Neural cell (in vitro differentiated cells): ENCODE measurements at regions not wholly inside any gene's neighbourhood (a gene's known extent, or its start where the extent isn't known, plus 50 kb on each side); places are given as distances from the start of the nearest gene placed in this dataset.
A peak's percentile ranks its signal among the peaks of the same experiment; 100 is the strongest.

Source experiments
- H2AFZ ChIP-seq: fragments of 200-600, 300-800 bp; sonication (generic), shearing (Covaris generic); 2 replicates; pipeline ENCODE4 v1.6.0; 2014; ENCODE audit warnings: low read depth, mild to moderate bottlenecking, antibody characterized with exemption, low read length, moderate library complexity
- H3F3A ChIP-seq: fragments of 200-600 bp; shearing (Covaris generic); 2 replicates; pipeline ENCODE4 v1.6.1; 2016; ENCODE audit warnings: mild to moderate bottlenecking, moderate library complexity, mixed read lengths, antibody characterized with exemption, low read length; ENCODE audit not compliant: insufficient read depth, poor library complexity, severe bottlenecking
- H3K27ac ChIP-seq: fragments of 200-600, 300-800 bp; sonication (generic), shearing (Covaris generic); 2 replicates; pipeline ENCODE4 v1.5.1; 2014; ENCODE audit warnings: mild to moderate bottlenecking, low read length, moderate library complexity
- H3K27me3 ChIP-seq: fragments of 300-800, 200-600 bp; sonication (generic), shearing (Covaris generic); 2 replicates; pipeline ENCODE4 v1.6.0; 2014; ENCODE audit warnings: mild to moderate bottlenecking, low read depth, low read length, moderate library complexity; ENCODE audit not compliant: insufficient read depth
- H3K36me3 ChIP-seq: fragments of 300-800, 200-600 bp; sonication (generic), shearing (Covaris generic); 2 replicates; pipeline ENCODE4 v1.5.1; 2014; ENCODE audit warnings: mild to moderate bottlenecking, antibody characterized with exemption, low read length, moderate library complexity; ENCODE audit not compliant: insufficient read depth
- H3K4me2 ChIP-seq: fragments of 300-800, 200-600 bp; sonication (generic), shearing (Covaris generic); 2 replicates; pipeline ENCODE4 v1.6.0; 2014; ENCODE audit warnings: mild to moderate bottlenecking, low read length
- H3K4me3 ChIP-seq: fragments of 300-800, 200-600 bp; sonication (generic), shearing (Covaris generic); 2 replicates; pipeline ENCODE4 v1.5.1; 2014; ENCODE audit warnings: mild to moderate bottlenecking, low read length, moderate library complexity
- H3K79me2 ChIP-seq: fragments of 200-600 bp; shearing (Covaris generic); replicated peaks from 2 replicates; pipeline ENCODE4 v1.6.0; 2014; ENCODE audit warnings: mild to moderate bottlenecking, low read length, moderate library complexity; ENCODE audit not compliant: insufficient read depth
- H3K9ac ChIP-seq: fragments of 300-800, 200-600 bp; sonication (generic), shearing (Covaris generic); 2 replicates; pipeline ENCODE4 v1.6.1; 2016; ENCODE audit warnings: mild to moderate bottlenecking, low read length, mixed read lengths
- H3K9me2 ChIP-seq: fragments of 200-600 bp; shearing (Covaris generic); 2 replicates; pipeline ENCODE4 v1.6.1; 2016; ENCODE audit warnings: mild to moderate bottlenecking, low read length, mixed read lengths; ENCODE audit not compliant: insufficient read depth
- H3K9me3 ChIP-seq: fragments of 200-600, 300-800 bp; sonication (generic), shearing (Covaris generic); 2 replicates; pipeline ENCODE4 v1.6.1; 2016; ENCODE audit warnings: mild to moderate bottlenecking, mixed run types, low read length, moderate library complexity, mixed read lengths
- H4K20me1 ChIP-seq: fragments of 200-600 bp; shearing (Covaris generic); 2 replicates; pipeline ENCODE4 v1.6.1; 2016; ENCODE audit warnings: mild to moderate bottlenecking, mixed run types; ENCODE audit not compliant: insufficient read depth
- EZH2 ChIP-seq: fragments of 200-600, 300-800 bp; shearing (Covaris generic), sonication (generic); IDR thresholded peaks from 2 replicates; pipeline ENCODE4 v1.6.1; 2014; ENCODE audit warnings: antibody characterized with exemption, low read length, borderline replicate concordance, mild to moderate bottlenecking; ENCODE audit not compliant: insufficient read depth, poor library complexity, severe bottlenecking
- MXI1 ChIP-seq: fragments of 450-650 bp; conservative IDR thresholded peaks from 2 replicates; pipeline ENCODE4 v1.6.1; 2014; ENCODE audit warnings: antibody characterized with exemption, mild to moderate bottlenecking; ENCODE audit not compliant: poor library complexity, severe bottlenecking
- POLR2AphosphoS5 ChIP-seq: IDR thresholded peaks from 2 replicates; pipeline ENCODE4 v1.6.1; 2012
- RAD21 ChIP-seq: fragments of 450-650 bp; conservative IDR thresholded peaks from 2 replicates; pipeline ENCODE4 v1.6.1; 2014; ENCODE audit warnings: antibody characterized with exemption, mild to moderate bottlenecking, moderate library complexity
- SMC3 ChIP-seq: fragments of 450-650 bp; conservative IDR thresholded peaks from 2 replicates; pipeline ENCODE4 v1.6.1; 2014; ENCODE audit warnings: antibody characterized with exemption, mild to moderate bottlenecking, moderate library complexity; ENCODE audit not compliant: poor library complexity
- TF ChIP-seq, protein P1 (sequence below): IDR thresholded peaks from 2 replicates; pipeline ENCODE4 v1.6.1; 2012; ENCODE audit warnings: borderline replicate concordance
- TF ChIP-seq, protein P2 (sequence below): fragments of 450-650 bp; IDR thresholded peaks from 2 replicates; pipeline ENCODE4 v1.5.1; 2014; ENCODE audit warnings: antibody characterized with exemption, mild to moderate bottlenecking, moderate library complexity; ENCODE audit not compliant: poor library complexity, severe bottlenecking

DNA sequence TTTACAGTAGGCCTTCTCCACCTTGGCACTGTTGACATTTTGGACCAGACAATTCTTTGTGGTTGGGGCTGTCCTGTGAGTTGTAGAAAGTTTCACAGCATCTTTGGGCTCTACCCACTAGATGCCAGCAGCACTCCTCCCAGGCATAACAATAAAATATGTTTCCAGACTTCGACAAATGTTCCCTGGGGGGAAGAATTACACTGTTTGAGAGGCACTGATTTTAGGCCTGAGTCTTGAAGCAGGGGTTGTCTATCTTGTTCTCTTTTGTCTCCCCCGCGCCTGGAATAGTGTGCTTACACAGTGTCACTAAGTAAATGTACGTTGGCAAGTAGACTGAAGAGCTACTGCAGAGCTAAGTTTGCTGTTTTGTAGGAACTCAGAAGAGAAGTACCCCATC, 254.4 kb upstream of the BOD1L1 start:
- no peak overlapping the region for H3K4me3 ChIP-seq
- no peaks in the 10 kb centered on the region for H3K36me3 ChIP-seq
- H4K20me1 ChIP-seq: no peaks in the 10 kb centered on the region
- no peaks in the 10 kb centered on the region for H3F3A ChIP-seq
- no peaks in the 10 kb centered on the region for H3K9me3 ChIP-seq
- no peaks in the 10 kb centered on the region for H3K9me2 ChIP-seq
- H3K79me2 ChIP-seq: no peaks in the 10 kb centered on the region
- no peak overlapping the region for H3K4me2 ChIP-seq
- H3K27me3 ChIP-seq: no peaks in the 10 kb centered on the region
- H3K27ac ChIP-seq: no peak overlapping the region
- no peak for TF ChIP-seq POLR2AphosphoS5
- peak; percentile 12 for TF ChIP-seq RAD21
- H2AFZ ChIP-seq: no peak overlapping the region
- H3K9ac ChIP-seq: no peak overlapping the region

DNA sequence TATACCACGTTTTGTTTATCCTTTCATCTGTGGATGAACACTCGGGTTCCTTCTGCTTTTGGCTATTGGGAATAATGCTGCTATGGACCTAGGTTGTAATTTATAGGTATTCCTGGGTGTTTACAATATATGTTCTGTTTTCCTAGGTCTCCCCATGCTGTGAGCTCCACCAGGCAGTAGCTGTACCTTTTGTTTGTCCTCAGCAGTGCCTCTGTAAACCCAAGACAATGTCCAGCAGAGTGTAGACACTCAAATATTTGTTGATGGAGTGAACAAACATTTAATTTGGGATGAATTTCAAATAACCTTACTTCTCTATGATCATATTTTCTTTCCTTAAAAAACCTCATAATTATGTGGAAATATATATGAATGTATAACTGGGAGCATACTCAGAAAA, 259.5 kb upstream of the BOD1L1 start:
- no peak for TF ChIP-seq EZH2
- TF ChIP-seq, protein P1, sequence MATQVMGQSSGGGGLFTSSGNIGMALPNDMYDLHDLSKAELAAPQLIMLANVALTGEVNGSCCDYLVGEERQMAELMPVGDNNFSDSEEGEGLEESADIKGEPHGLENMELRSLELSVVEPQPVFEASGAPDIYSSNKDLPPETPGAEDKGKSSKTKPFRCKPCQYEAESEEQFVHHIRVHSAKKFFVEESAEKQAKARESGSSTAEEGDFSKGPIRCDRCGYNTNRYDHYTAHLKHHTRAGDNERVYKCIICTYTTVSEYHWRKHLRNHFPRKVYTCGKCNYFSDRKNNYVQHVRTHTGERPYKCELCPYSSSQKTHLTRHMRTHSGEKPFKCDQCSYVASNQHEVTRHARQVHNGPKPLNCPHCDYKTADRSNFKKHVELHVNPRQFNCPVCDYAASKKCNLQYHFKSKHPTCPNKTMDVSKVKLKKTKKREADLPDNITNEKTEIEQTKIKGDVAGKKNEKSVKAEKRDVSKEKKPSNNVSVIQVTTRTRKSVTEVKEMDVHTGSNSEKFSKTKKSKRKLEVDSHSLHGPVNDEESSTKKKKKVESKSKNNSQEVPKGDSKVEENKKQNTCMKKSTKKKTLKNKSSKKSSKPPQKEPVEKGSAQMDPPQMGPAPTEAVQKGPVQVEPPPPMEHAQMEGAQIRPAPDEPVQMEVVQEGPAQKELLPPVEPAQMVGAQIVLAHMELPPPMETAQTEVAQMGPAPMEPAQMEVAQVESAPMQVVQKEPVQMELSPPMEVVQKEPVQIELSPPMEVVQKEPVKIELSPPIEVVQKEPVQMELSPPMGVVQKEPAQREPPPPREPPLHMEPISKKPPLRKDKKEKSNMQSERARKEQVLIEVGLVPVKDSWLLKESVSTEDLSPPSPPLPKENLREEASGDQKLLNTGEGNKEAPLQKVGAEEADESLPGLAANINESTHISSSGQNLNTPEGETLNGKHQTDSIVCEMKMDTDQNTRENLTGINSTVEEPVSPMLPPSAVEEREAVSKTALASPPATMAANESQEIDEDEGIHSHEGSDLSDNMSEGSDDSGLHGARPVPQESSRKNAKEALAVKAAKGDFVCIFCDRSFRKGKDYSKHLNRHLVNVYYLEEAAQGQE: no peak
- TF ChIP-seq POLR2AphosphoS5: no peak
- Histone ChIP-seq H3K27me3 (no peaks in the 10 kb centered on the region), H3F3A (no peaks in the 10 kb centered on the region), H3K79me2 (no peaks in the 10 kb centered on the region), H3K4me3 (no peak overlapping the region), H2AFZ (no peak overlapping the region), H3K9ac (no peak overlapping the region), H3K27ac (no peak overlapping the region), H3K4me2 (no peak overlapping the region), H3K9me2 (no peaks in the 10 kb centered on the region), H4K20me1 (no peaks in the 10 kb centered on the region), H3K9me3 (no peaks in the 10 kb centered on the region), H3K36me3 (no peaks in the 10 kb centered on the region)

DNA sequence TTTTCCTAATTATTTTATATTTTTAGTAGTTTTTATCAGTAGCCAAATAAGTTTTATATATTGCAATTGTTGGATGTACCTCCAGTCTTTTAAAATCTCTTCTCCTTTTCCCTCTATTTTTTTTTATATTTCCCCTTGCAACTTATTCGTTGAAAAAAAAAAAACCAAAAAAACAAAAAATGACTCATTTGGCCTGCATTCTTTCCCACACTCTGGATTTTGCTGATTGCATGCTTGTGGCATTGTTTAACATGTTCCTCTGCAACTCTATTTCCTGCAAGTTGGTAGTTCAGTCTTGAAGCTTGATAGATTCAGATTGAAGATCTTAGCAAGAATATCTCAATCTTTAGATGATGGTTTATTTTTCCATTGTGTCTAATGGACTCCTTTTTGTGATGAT, 260.6 kb upstream of the BOD1L1 start:
- no peaks in the 10 kb centered on the region for H3F3A ChIP-seq
- no peak overlapping the region for H2AFZ ChIP-seq
- no peak overlapping the region for H3K9ac ChIP-seq
- no peak overlapping the region for H3K4me2 ChIP-seq
- no peak overlapping the region for H3K27ac ChIP-seq
- H3K27me3 ChIP-seq: no peaks in the 10 kb centered on the region
- H3K36me3 ChIP-seq: no peaks in the 10 kb centered on the region
- H3K9me2 ChIP-seq: no peaks in the 10 kb centered on the region
- no peaks in the 10 kb centered on the region for H3K79me2 ChIP-seq
- H3K9me3 ChIP-seq: no peaks in the 10 kb centered on the region
- TF ChIP-seq, protein P2, sequence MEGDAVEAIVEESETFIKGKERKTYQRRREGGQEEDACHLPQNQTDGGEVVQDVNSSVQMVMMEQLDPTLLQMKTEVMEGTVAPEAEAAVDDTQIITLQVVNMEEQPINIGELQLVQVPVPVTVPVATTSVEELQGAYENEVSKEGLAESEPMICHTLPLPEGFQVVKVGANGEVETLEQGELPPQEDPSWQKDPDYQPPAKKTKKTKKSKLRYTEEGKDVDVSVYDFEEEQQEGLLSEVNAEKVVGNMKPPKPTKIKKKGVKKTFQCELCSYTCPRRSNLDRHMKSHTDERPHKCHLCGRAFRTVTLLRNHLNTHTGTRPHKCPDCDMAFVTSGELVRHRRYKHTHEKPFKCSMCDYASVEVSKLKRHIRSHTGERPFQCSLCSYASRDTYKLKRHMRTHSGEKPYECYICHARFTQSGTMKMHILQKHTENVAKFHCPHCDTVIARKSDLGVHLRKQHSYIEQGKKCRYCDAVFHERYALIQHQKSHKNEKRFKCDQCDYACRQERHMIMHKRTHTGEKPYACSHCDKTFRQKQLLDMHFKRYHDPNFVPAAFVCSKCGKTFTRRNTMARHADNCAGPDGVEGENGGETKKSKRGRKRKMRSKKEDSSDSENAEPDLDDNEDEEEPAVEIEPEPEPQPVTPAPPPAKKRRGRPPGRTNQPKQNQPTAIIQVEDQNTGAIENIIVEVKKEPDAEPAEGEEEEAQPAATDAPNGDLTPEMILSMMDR: no peak
- TF ChIP-seq RAD21: no peak
- no peak for TF ChIP-seq MXI1
- no peak for TF ChIP-seq SMC3
- H3K4me3 ChIP-seq: no peak overlapping the region
- H4K20me1 ChIP-seq: no peaks in the 10 kb centered on the region
